Heart right ventricle (tissue), 16 donors: ENCODE measurements at regions not wholly inside any gene's neighbourhood (a gene's known extent, or its start where the extent isn't known, plus 50 kb on each side); places are given as distances from the start of the nearest gene placed in this dataset.

ENCODE experiments used
- ATAC-seq, 8 donors: fragments of 200-7000 bp; cut with Tn5 transposase; one replicate each; pipeline ENCODE4 v1.9.1; 2020; ENCODE audit warnings: mild to moderate bottlenecking in 8 of 8, moderate library complexity in 8 of 8, moderate number of reproducible peaks in 1 of 8
- DNase-seq, 2 donors: peaks; one replicate each; pipeline ENCODE4 v3.0.0-alpha.2; 2020
- H3K27ac ChIP-seq, 10 donors: fragments of 200-600 bp; sonication (generic) in 2 of 10; one replicate each; pipeline versions ENCODE4 v1.5.0 to v1.8.0; 2020 to 2022; ENCODE audit warnings: mild to moderate bottlenecking in 3 of 10
- H3K27me3 ChIP-seq, 7 donors: fragments of 200-600 bp; one replicate each; pipeline ENCODE4 v1.8.0; 2021 to 2022; ENCODE audit warnings: mild to moderate bottlenecking in 2 of 7
- H3K36me3 ChIP-seq, 9 donors: fragments of 200-600 bp; sonication (generic) in 1 of 9; one replicate each; pipeline versions ENCODE4 v1.5.0 to v1.8.0; 2020 to 2022; ENCODE audit warnings: mild to moderate bottlenecking in 2 of 9
- H3K4me1 ChIP-seq, 9 donors: fragments of 200-600 bp; sonication (generic) in 1 of 9; one replicate each; pipeline versions ENCODE4 v1.5.0 to v1.8.0; 2020 to 2022; ENCODE audit warnings: mild to moderate bottlenecking in 4 of 9
- H3K4me3 ChIP-seq, 10 donors: fragments of 200-600 bp; sonication (generic) in 2 of 10; one replicate each; pipeline versions ENCODE4 v1.5.0 to v1.8.0; 2020 to 2022; ENCODE audit warnings: mild to moderate bottlenecking in 7 of 10, moderate library complexity in 2 of 10
- H3K9me3 ChIP-seq, 11 donors: fragments of 200-600 bp in 10 of 11; sonication (generic) in 2 of 11; one replicate each; pipeline versions ENCODE4 v1.5.0 to v1.8.0; 2013 to 2022; ENCODE audit warnings: mild to moderate bottlenecking in 2 of 11, control low read depth in 1 of 11, moderate library complexity in 1 of 11
- WGBS, 2 donors: extraction: QIAGEN DNeasy Blood & Tissue Kit; methylation state at CpG; one replicate each; pipeline ENCODE4 v1.1.7; 2013; ENCODE audit warnings: inconsistent platforms in 1 of 2; 5-methylcytosine and 5-hydroxymethylcytosine counted together
- intact Hi-C, 10 donors: fragments of 100-400 bp; cut with DNase I; formaldehyde crosslinking; loops; one replicate each; pipeline versions ENCODE4 v1.11.1 to v1.14.2; 2022
- TF ChIP-seq, protein P1 (sequence below), 9 donors: fragments of 200-600 bp; sonication (generic) in 2 of 9; IDR thresholded peaks; one replicate each; pipeline versions ENCODE4 v1.5.0 to v1.8.0; 2021 to 2022; ENCODE audit warnings: antibody characterized with exemption in 9 of 9, mild to moderate bottlenecking in 5 of 9, moderate library complexity in 1 of 9
- donor health status: Arrhythmogenic right ventricular cardiomyopathy.
- donor health status: ischemic (EF 13 %, LVEDD 7.1; RV severe dilation, severe dysfunction).
- donor health status: healthy with polysubstance abuse.
- donor health status: DM: no; HTN: yes; CAD: no.
- donor health status: DM: no; HTN: no; CAD: no.
- donor health status: ischemic (EF 25% LVEDD 6.9; RV normal size, moderate dysfunction).
- donor health status: ischemic (EF 25% LVEDD 5.7; RV mildly dilated, moderate dysfunction).
- donor health status: healthy.
- donor health status: DM: yes; HTN: yes; CAD: no.
- donor health status: Ischemic cardiomyopathy.
- donor health status: ischemic (EF 35%, LVEDD 5.7; RV mildly dilated, moderate dysfunction).
- donor health status: nonischemic (EF 11% LVEDD 7.7; RV severe dilation, severe dysfunction).
- donor health status: DM: yes; HTN: yes; CAD: no.
- donor health status: PGD.
- donor health status: ischemic (EF 29% LVEDD 5.4; RV normal size, mild dysfunction).
- donor health status: nonischemic (EF 23%, LVEDD 6.1; RV moderate dilation, normal function).

DNA sequence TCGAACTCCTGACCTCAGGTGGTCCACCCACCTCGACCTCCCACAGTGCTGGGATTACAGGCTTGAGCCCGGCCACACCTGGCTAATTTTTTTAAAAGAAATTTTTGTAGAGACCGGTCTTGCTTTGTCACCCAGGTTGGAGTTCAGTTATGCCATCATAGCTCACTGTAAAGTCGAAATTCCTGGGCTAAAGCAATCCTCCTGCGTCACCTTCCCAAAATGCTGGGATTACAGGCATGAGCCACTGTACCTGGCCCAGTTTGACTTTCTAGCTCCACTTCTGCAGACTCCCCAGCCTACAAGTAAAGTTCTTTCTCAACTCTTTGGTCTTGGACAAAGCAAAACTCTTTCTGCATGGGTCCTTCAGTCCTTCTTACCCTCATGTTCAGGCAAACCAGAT, 214.1 kb downstream of the SKIDA1 start:
- Histone ChIP-seq H3K27me3 (no peaks in the 10 kb centered on the region), H3K27ac (no peak overlapping the region), H3K9me3 (no peaks in the 10 kb centered on the region), H3K4me1 (peaks cover 18 to 34% (median 29%) of the 10 kb centered on the region in 9 donors), H3K4me3 (no peak overlapping the region), H3K36me3 (no peaks in the 10 kb centered on the region)
- 95 to 97% methylated on average over 6 of the region's 6 CpGs for WGBS, 2 donors
- DNase-seq (no peak), ATAC-seq (no peak)
- intact Hi-C loops, result no loop called here
- TF ChIP-seq, protein P1, sequence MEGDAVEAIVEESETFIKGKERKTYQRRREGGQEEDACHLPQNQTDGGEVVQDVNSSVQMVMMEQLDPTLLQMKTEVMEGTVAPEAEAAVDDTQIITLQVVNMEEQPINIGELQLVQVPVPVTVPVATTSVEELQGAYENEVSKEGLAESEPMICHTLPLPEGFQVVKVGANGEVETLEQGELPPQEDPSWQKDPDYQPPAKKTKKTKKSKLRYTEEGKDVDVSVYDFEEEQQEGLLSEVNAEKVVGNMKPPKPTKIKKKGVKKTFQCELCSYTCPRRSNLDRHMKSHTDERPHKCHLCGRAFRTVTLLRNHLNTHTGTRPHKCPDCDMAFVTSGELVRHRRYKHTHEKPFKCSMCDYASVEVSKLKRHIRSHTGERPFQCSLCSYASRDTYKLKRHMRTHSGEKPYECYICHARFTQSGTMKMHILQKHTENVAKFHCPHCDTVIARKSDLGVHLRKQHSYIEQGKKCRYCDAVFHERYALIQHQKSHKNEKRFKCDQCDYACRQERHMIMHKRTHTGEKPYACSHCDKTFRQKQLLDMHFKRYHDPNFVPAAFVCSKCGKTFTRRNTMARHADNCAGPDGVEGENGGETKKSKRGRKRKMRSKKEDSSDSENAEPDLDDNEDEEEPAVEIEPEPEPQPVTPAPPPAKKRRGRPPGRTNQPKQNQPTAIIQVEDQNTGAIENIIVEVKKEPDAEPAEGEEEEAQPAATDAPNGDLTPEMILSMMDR (IDR thresholded peaks at IDR 0.05), result no peak

DNA sequence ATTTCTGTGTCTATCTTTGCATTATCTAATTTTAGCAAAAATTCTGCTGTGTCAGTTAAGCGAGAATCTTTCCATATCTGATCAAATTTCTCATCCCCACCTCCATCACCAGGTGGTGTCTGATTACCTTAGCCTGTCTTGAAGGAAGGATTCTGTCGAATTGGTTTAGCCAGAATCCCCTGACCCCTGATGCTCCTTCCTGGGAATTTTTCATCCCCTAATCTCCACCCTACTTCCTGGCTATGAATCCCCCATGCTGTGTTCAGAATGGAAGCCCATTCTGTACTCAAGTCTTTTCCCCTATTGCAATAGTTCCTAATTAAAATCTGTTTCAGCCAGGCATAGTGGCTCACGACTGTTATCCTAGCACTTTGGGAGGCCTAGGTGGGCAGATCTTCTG, 216.1 kb downstream of the SKIDA1 start:
- Histone ChIP-seq H3K4me1 (peaks cover 5 to 14% (median 9%) of the 10 kb centered on the region in 9 donors), H3K9me3 (no peaks in the 10 kb centered on the region), H3K4me3 (no peak overlapping the region), H3K36me3 (no peaks in the 10 kb centered on the region), H3K27ac (no peak overlapping the region), H3K27me3 (no peaks in the 10 kb centered on the region)
- TF ChIP-seq, protein P1 (IDR thresholded peaks at IDR 0.05), result no peak
- intact Hi-C loops, result no loop called here
- WGBS, 2 donors, result 70 to 73% methylated on average over 3 of the region's 3 CpGs
- ATAC-seq, result no peak
- no peak for DNase-seq

DNA sequence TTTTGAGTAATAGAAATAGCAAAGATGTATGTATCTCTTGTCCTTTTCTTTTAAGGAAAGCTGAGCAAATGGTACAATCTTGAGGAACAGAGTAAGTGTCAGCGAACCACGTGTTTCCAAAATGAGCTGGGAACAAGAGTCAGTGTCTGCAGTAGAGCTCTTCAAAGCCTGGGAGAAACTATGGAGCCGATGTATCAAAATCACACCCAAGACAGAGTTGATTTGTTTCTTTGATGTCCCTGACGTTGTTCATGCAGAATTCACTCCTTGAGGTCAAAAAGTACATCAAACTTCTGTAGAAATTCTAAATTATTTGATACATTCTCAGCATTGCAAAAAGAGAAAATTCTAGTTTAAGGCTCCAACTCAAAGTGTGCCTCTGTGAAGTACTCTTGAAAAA, 216.5 kb downstream of the SKIDA1 start:
- Histone ChIP-seq H3K4me1 (peaks cover under 1 to 9% (median 5%) of the 10 kb centered on the region in 9 donors), H3K9me3 (no peaks in the 10 kb centered on the region), H3K27me3 (no peaks in the 10 kb centered on the region), H3K36me3 (no peaks in the 10 kb centered on the region), H3K27ac (no peak overlapping the region), H3K4me3 (no peak overlapping the region)
- TF ChIP-seq, protein P1 (IDR thresholded peaks at IDR 0.05), result no peak
- no peak for ATAC-seq
- DNase-seq, result no peak
- intact Hi-C loops, result no loop called here
- 74 to 78% methylated on average over 4 of the region's 4 CpGs for WGBS, 2 donors

DNA sequence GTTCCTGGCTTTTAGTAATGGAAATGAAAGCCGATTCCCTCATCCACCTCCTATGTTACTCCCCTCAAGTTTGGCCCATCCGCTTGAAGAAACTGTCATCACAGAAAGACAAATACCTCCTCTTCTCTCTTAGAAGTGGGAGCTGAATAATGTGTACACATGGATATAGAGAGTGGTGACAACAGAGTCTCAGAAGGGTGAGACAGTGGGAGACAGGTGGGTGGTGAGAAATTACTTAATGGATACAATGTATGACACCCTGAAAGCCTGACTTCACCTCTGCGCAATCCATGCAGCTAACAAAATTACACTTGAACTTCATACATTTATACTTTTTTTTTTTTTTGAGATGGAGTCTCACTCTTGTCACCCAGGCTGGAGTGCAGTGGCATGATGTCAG, 217.5 kb downstream of the SKIDA1 start:
- Histone ChIP-seq H3K9me3 (no peaks in the 10 kb centered on the region), H3K27me3 (no peaks in the 10 kb centered on the region), H3K27ac (no peak overlapping the region), H3K36me3 (no peaks in the 10 kb centered on the region), H3K4me1 (no peaks in the 10 kb centered on the region), H3K4me3 (no peak overlapping the region)
- intact Hi-C loops, result no loop called here
- TF ChIP-seq, protein P1 (IDR thresholded peaks at IDR 0.05), result no peak
- DNase-seq (no peak), ATAC-seq (no peak)
- 92 to 93% methylated on average over 3 of the region's 3 CpGs for WGBS, 2 donors

DNA sequence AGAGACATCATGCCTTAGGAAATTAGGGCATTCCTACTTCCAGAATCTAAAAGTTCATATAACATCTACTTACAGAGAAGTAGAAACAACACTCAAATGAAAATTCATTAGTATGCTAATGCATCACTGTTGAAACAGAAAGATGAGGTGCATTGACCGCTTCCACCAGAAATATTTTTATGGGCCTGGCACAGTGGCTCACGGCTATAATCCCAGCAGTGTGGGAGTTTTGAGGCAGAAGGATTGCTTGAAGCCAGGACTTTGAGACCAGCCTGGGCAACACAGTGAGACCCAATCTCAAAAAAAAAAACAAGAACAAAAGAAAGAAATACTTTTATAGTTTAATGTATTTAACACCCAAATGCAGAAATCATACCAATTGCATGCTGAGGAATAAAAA, 220.9 kb downstream of the SKIDA1 start:
- H3K27ac ChIP-seq, result no peak overlapping the region
- TF ChIP-seq, protein P1 (IDR thresholded peaks at IDR 0.05), result no peak
- H3K4me1 ChIP-seq, result peaks cover 0 to 3% (median 0%) of the 10 kb centered on the region in 9 donors
- no peaks in the 10 kb centered on the region for H3K36me3 ChIP-seq
- H3K4me3 ChIP-seq, result no peak overlapping the region
- no peaks in the 10 kb centered on the region for H3K9me3 ChIP-seq
- intact Hi-C loops, result no loop called here
- ATAC-seq (no peak), DNase-seq (no peak)
- H3K27me3 ChIP-seq, result no peaks in the 10 kb centered on the region
- 97 to 100% methylated on average over 2 of the region's 2 CpGs for WGBS, 2 donors
